HG03103 (cell line): ENCODE measurements at regions not wholly inside any gene's neighbourhood (a gene's known extent, or its start where the extent isn't known, plus 50 kb on each side); places are given as distances from the start of the nearest gene placed in this dataset.

Source experiments
- ATAC-seq: cut with Tn5 transposase; IDR thresholded peaks from one replicate; pipeline ENCODE4 v1.9.1; 2021; ENCODE audit warnings: low read depth; ENCODE audit not compliant: unreplicated experiment

GRCh38 chrX:65034668-65035445 is 58.6 kb upstream of the ZC4H2 start, which contains the start of gene ZC3H12B:
Gene ZC3H12B (plus strand): TSS chrX:65034826.
- peak; percentile 94 for ATAC-seq

- ATAC-seq: no peak
These were observed 58.0 kb upstream of the ZC4H2 start for GRCh38 chrX:65034292-65034667.
